IMR-90 (cell line): ENCODE measurements at regions not wholly inside any gene's neighbourhood (a gene's known extent, or its start where the extent isn't known, plus 50 kb on each side); places are given as distances from the start of the nearest gene placed in this dataset.

Experiments used
- ATAC-seq: fragments of 200-7000 bp; cut with Tn5 transposase; 2 replicates; pipeline ENCODE4 v1.9.1; 2020; ENCODE audit warnings: low read depth, mild to moderate bottlenecking, moderate library complexity
- BruUV-seq: library from RNA; stranded (reverse); fragments of 400-500 nt; replicated peaks from 2 replicates; lab custom pipeline; 2021; lab: Mats Ljungman, UMichigan
- CTCF ChIA-PET: fragments of 300-600 bp; formaldehyde crosslinking; extraction: SDS; loops from one replicate; lab custom pipeline; 2021; ENCODE audit warnings: antibody characterized with exemption; lab: Yijun Ruan, JAX
- POLR2A ChIA-PET: fragments of 300-600 bp; sonication (Branson Sonifier 250); formaldehyde crosslinking; loops from one replicate; lab custom pipeline; 2022; ENCODE audit warnings: antibody characterized with exemption; ENCODE audit not compliant: unreplicated experiment; lab: Charles Lee
- DNase-seq: peaks from one replicate; pipeline ENCODE4 v3.0.0; 2013
- H2AFZ ChIP-seq: replicated peaks from 2 replicates; pipeline ENCODE3; 2013; ENCODE audit warnings: low read length, mild to moderate bottlenecking; ENCODE audit not compliant: poor library complexity
- H2AK5ac ChIP-seq: 2 replicates; pipeline ENCODE4 v1.6.1; 2013; ENCODE audit warnings: low read depth, low read length, inconsistent platforms
- H2AK9ac ChIP-seq: replicated peaks from 2 replicates; pipeline ENCODE3; 2013; ENCODE audit warnings: mild to moderate bottlenecking, low read depth, low read length, moderate library complexity; ENCODE audit not compliant: poor library complexity
- H2BK120ac ChIP-seq: 2 replicates; pipeline ENCODE4 v1.6.1; 2013; ENCODE audit warnings: low read depth, low read length, inconsistent platforms
- H2BK15ac ChIP-seq: 3 replicates; pipeline ENCODE4 v1.6.1; 2013; ENCODE audit warnings: low read depth, low read length, inconsistent platforms
- H2BK20ac ChIP-seq: 2 replicates; pipeline ENCODE4 v1.6.1; 2013; ENCODE audit warnings: low read depth, mild to moderate bottlenecking, inconsistent platforms, low read length, moderate library complexity
- H2BK5ac ChIP-seq: 2 replicates; pipeline ENCODE4 v1.6.1; 2013; ENCODE audit warnings: mild to moderate bottlenecking, low read depth, low read length, inconsistent platforms; ENCODE audit not compliant: poor library complexity, severe bottlenecking
- H3K14ac ChIP-seq: replicated peaks from 2 replicates; pipeline ENCODE4 v1.6.1; 2013; ENCODE audit warnings: low read depth, low read length, inconsistent platforms
- H3K18ac ChIP-seq: 2 replicates; pipeline ENCODE4 v1.6.1; 2013; ENCODE audit warnings: low read depth, low read length, control low read depth
- H3K23ac ChIP-seq: 2 replicates; pipeline ENCODE4 v1.6.1; 2013; ENCODE audit warnings: low read depth, low read length, inconsistent platforms
- H3K27ac ChIP-seq: 2 replicates; pipeline ENCODE4 v1.5.1; 2013; ENCODE audit warnings: mild to moderate bottlenecking, control low read depth, low read length; ENCODE audit not compliant: insufficient read depth
- H3K27me3 ChIP-seq: 2 replicates; pipeline ENCODE4 v1.6.1; 2013; ENCODE audit warnings: low read length; ENCODE audit not compliant: control insufficient read depth, insufficient read depth
- H3K36me3 ChIP-seq: 2 replicates; pipeline ENCODE4 v1.6.1; 2013; ENCODE audit warnings: low read length, mixed read lengths; ENCODE audit not compliant: control insufficient read depth, insufficient read depth
- H3K4ac ChIP-seq: 2 replicates; pipeline ENCODE4 v1.6.1; 2013; ENCODE audit warnings: low read depth, low read length, inconsistent platforms
- H3K4me1 ChIP-seq: 2 replicates; pipeline ENCODE4 v1.6.1; 2013; ENCODE audit warnings: low read length, mixed read lengths; ENCODE audit not compliant: control insufficient read depth, insufficient read depth
- H3K4me2 ChIP-seq: 2 replicates; pipeline ENCODE4 v1.6.1; 2013; ENCODE audit warnings: low read depth, mild to moderate bottlenecking, control low read depth, low read length, moderate library complexity
- H3K4me3 ChIP-seq: 2 replicates; pipeline ENCODE4 v1.5.1; 2013; ENCODE audit warnings: low read depth, mild to moderate bottlenecking, control low read depth, low read length, moderate library complexity; ENCODE audit not compliant: insufficient read depth
- H3K56ac ChIP-seq: 2 replicates; pipeline ENCODE4 v1.6.1; 2013; ENCODE audit warnings: low read length, inconsistent platforms; ENCODE audit not compliant: insufficient read depth; ENCODE audit errors: extremely low read depth
- H3K79me1 ChIP-seq, 2 experiments: 2 replicates each; pipeline ENCODE4 v1.6.1; 2013; ENCODE audit warnings: low read length in 2 of 2, inconsistent platforms in 1 of 2, low read depth in 1 of 2
- H3K9ac ChIP-seq: 2 replicates; pipeline ENCODE4 v1.6.1; 2013; ENCODE audit warnings: low read depth, low read length, control low read depth
- H3K9me1 ChIP-seq: 2 replicates; pipeline ENCODE4 v1.6.1; 2013; ENCODE audit warnings: low read length, inconsistent platforms; ENCODE audit not compliant: insufficient read depth
- H3K9me3 ChIP-seq: 2 replicates; pipeline ENCODE4 v1.6.1; 2013; ENCODE audit warnings: low read length; ENCODE audit not compliant: control insufficient read depth, insufficient read depth
- H4K20me1 ChIP-seq: 2 replicates; pipeline ENCODE4 v1.6.1; 2013; ENCODE audit warnings: low read length, inconsistent platforms; ENCODE audit not compliant: insufficient read depth
- H4K5ac ChIP-seq: 2 replicates; pipeline ENCODE4 v1.6.1; 2013; ENCODE audit warnings: mild to moderate bottlenecking, low read depth, low read length, control low read depth
- H4K8ac ChIP-seq, 2 experiments: 2 replicates each; pipeline ENCODE4 v1.6.1; 2013; ENCODE audit warnings: low read depth in 2 of 2, low read length in 2 of 2, control low read depth in 1 of 2, inconsistent platforms in 1 of 2
- H4K91ac ChIP-seq: 2 replicates; pipeline ENCODE4 v1.6.1; 2013; ENCODE audit warnings: low read depth, low read length, inconsistent platforms; ENCODE audit not compliant: insufficient read depth
- BHLHE40 ChIP-seq: fragments of 150-350 bp; IDR thresholded peaks from 2 replicates; pipeline ENCODE4 v1.6.1; 2016; ENCODE audit warnings: mild to moderate bottlenecking, low read depth, low read length
- CEBPB ChIP-seq: IDR thresholded peaks from 2 replicates; pipeline ENCODE4 v1.6.1; 2012; ENCODE audit warnings: low read depth, low read length, improper control_type of control experiment
- CHD1 ChIP-seq: IDR thresholded peaks from 2 replicates; pipeline ENCODE4 v1.6.1; 2012; ENCODE audit warnings: low read depth, low read length, improper control_type of control experiment
- MAFK ChIP-seq: IDR thresholded peaks from 2 replicates; pipeline ENCODE4 v1.6.1; 2012; ENCODE audit warnings: low read depth, low read length, improper control_type of control experiment
- MAZ ChIP-seq: IDR thresholded peaks from 2 replicates; pipeline ENCODE4 v1.6.1; 2012; ENCODE audit warnings: low read depth, mild to moderate bottlenecking, low read length, improper control_type of control experiment, moderate library complexity, borderline replicate concordance
- NFE2L2 ChIP-seq: fragments of 150-350 bp; IDR thresholded peaks from 2 replicates; pipeline ENCODE4 v1.6.1; 2016; ENCODE audit warnings: low read depth, mild to moderate bottlenecking, low read length
- RFX5 ChIP-seq: IDR thresholded peaks from 2 replicates; pipeline ENCODE4 v1.8.0; 2012; ENCODE audit warnings: low read depth, mild to moderate bottlenecking, low read length, moderate library complexity
- WGBS, 2 experiments: methylation state at CpG; one replicate each; pipeline versions ENCODE4 v1.1.5 to v1.1.7; 2013; ENCODE audit warnings: missing lambda C conversion rate in 2 of 2; ENCODE audit not compliant: insufficient read length in 1 of 2; ENCODE audit errors: extremely low coverage in 2 of 2; 5-methylcytosine and 5-hydroxymethylcytosine counted together
- dilution Hi-C: fragments of 300-500 bp; cut with HindIII; formaldehyde crosslinking; loops from one replicate; pipeline ENCODE4 v1.14.3; 2018; ENCODE audit warnings: low sequenced_read_pairs; ENCODE audit not compliant: unreplicated experiment
- in situ Hi-C: fragments of 300-500 bp; cut with MboI; formaldehyde crosslinking; loops from 3 replicates; pipeline ENCODE4 v1.14.3; 2019; ENCODE audit warnings: low sequenced_read_pairs, inconsistent platforms, mixed read lengths
- intact Hi-C: fragments of 100-400 bp; cut with micrococcal nuclease; formaldehyde crosslinking; loops from 2 replicates; pipeline ENCODE4 v1.10.0; 2022
- TF ChIP-seq, protein P1 (sequence below): conservative IDR thresholded peaks from 2 replicates; pipeline ENCODE4 v1.5.1; 2012; ENCODE audit warnings: mild to moderate bottlenecking, low read depth, low read length, improper control_type of control experiment
- TF ChIP-seq, protein P2 (sequence below): fragments of 150-350 bp; IDR thresholded peaks from 2 replicates; pipeline ENCODE4 v1.6.1; 2017; ENCODE audit warnings: mild to moderate bottlenecking, antibody characterized with exemption, low read length, low read depth

DNA sequence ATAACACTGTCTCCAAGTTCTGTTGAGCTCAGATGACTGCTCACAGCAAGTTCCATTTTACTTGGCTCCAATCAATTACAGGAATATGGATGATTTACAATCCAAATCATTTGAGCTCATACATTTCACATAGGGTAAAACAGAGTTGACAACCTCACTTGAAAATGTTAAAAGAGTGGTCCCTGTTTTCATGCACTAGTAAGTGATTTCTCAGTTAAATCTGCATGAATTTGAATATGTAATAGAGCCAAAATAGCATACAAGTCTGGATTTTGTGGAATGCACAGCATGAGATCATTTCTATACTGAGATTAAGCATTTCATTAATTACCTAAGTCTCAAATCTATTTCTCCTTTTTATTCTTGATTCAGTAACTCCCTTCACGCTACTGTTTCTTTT, 217.6 kb downstream of the SIM1 start:
- no peak overlapping the region for H2BK120ac ChIP-seq
- no peak overlapping the region for H3K4ac ChIP-seq
- H3K14ac ChIP-seq = no peak overlapping the region
- H3K9ac ChIP-seq = no peak overlapping the region
- H2BK5ac ChIP-seq = no peak overlapping the region
- no peak overlapping the region for H3K27ac ChIP-seq
- H3K4me3 ChIP-seq = no peak overlapping the region
- H3K18ac ChIP-seq = no peak overlapping the region
- ChIA-PET CTCF (interaction anchor here (2.4 kb wide), 1 partner anchor 11 kb away, joined by 9 read pairs; no protein-coding TSS in a partner anchor), POLR2A (no interaction called here)
- no CpG with 5 or more reads among the region's 1 CpG for WGBS, 2 experiments
- H2AK5ac ChIP-seq = no peak overlapping the region
- no peak overlapping the region for H4K5ac ChIP-seq
- dilution Hi-C loops = no loop called here
- no peak for ATAC-seq
- no peaks in the 10 kb centered on the region for H3K36me3 ChIP-seq
- no peaks in the 10 kb centered on the region for H4K20me1 ChIP-seq
- H3K56ac ChIP-seq = no peak overlapping the region
- no peak overlapping the region for H2BK15ac ChIP-seq
- no peaks in the 10 kb centered on the region for H3K27me3 ChIP-seq
- no peaks in the 10 kb centered on the region for H3K4me1 ChIP-seq
- no peak overlapping the region for H2AFZ ChIP-seq
- no peak overlapping the region for H4K8ac ChIP-seq
- intact Hi-C loops = no loop called here
- H3K23ac ChIP-seq = no peak overlapping the region
- no peak overlapping the region for H3K4me2 ChIP-seq
- no peak overlapping the region for H2BK20ac ChIP-seq
- in situ Hi-C loops = no loop called here
- H3K79me1 ChIP-seq = no peaks in the 10 kb centered on the region
- DNase-seq = no peak
- no TSS peak for BruUV-seq
- H3K9me3 ChIP-seq = no peaks in the 10 kb centered on the region
- H3K9me1 ChIP-seq = no peaks in the 10 kb centered on the region
- H2AK9ac ChIP-seq = no peak overlapping the region
- no peak for TF ChIP-seq MAZ
- TF ChIP-seq, protein P1, sequence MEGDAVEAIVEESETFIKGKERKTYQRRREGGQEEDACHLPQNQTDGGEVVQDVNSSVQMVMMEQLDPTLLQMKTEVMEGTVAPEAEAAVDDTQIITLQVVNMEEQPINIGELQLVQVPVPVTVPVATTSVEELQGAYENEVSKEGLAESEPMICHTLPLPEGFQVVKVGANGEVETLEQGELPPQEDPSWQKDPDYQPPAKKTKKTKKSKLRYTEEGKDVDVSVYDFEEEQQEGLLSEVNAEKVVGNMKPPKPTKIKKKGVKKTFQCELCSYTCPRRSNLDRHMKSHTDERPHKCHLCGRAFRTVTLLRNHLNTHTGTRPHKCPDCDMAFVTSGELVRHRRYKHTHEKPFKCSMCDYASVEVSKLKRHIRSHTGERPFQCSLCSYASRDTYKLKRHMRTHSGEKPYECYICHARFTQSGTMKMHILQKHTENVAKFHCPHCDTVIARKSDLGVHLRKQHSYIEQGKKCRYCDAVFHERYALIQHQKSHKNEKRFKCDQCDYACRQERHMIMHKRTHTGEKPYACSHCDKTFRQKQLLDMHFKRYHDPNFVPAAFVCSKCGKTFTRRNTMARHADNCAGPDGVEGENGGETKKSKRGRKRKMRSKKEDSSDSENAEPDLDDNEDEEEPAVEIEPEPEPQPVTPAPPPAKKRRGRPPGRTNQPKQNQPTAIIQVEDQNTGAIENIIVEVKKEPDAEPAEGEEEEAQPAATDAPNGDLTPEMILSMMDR = no peak
- no peak for TF ChIP-seq MAFK
- no peak for TF ChIP-seq CHD1
- TF ChIP-seq, protein P2, sequence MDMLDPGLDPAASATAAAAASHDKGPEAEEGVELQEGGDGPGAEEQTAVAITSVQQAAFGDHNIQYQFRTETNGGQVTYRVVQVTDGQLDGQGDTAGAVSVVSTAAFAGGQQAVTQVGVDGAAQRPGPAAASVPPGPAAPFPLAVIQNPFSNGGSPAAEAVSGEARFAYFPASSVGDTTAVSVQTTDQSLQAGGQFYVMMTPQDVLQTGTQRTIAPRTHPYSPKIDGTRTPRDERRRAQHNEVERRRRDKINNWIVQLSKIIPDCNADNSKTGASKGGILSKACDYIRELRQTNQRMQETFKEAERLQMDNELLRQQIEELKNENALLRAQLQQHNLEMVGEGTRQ = no peak
- no peak for TF ChIP-seq RFX5
- no peak for TF ChIP-seq BHLHE40
- no peak for TF ChIP-seq CEBPB
- TF ChIP-seq NFE2L2 = no peak
- H4K91ac ChIP-seq = no peak overlapping the region
